Limb (tissue), 2 donors: ENCODE measurements at regions not wholly inside any gene's neighbourhood (a gene's known extent, or its start where the extent isn't known, plus 50 kb on each side); places are given as distances from the start of the nearest gene placed in this dataset.
"Not testable (repeated sequence)": the region's sequence is repeated elsewhere in the genome, so short reads cannot be mapped to it uniquely, and the experiment has no call there.

ENCODE experiments used
- DNase-seq, 2 donors: peaks; one replicate each; pipeline ENCODE4 v3.0.0-alpha.2; 2016; ENCODE audit errors: extremely low spot score in 2 of 2

GRCh38 chr2:176424746-176425145 is 155.5 kb downstream of the MTX2 start:
- no peak for DNase-seq

- no peak for DNase-seq
These were observed 158.3 kb downstream of the MTX2 start for GRCh38 chr2:176427549-176427948.

- not testable (repeated sequence) for DNase-seq
These were observed 159.8 kb downstream of the MTX2 start for GRCh38 chr2:176428944-176429469.

- no peak for DNase-seq
These were observed 163.2 kb downstream of the MTX2 start for GRCh38 chr2:176432434-176432833.

GRCh38 chr2:176435729-176436128 is 166.5 kb downstream of the MTX2 start:
- no peak for DNase-seq

- no peak for DNase-seq
These were observed 174.7 kb downstream of the MTX2 start for GRCh38 chr2:176443946-176444345.

- DNase-seq: no peak
These were observed 176.7 kb downstream of the MTX2 start for GRCh38 chr2:176445956-176446355.

GRCh38 chr2:176446718-176447414 is 177.6 kb downstream of the MTX2 start:
- no peak for DNase-seq

GRCh38 chr2:176447616-176448015 is 178.4 kb downstream of the MTX2 start:
- no peak for DNase-seq

- no peak for DNase-seq
These were observed 180.6 kb downstream of the MTX2 start for GRCh38 chr2:176449852-176450251.

GRCh38 chr2:176453784-176454183 is 184.5 kb downstream of the MTX2 start:
- DNase-seq: no peak

GRCh38 chr2:176454893-176455815 is 185.9 kb downstream of the MTX2 start:
- peak; percentile 93 for DNase-seq

GRCh38 chr2:176455816-176456291 is 186.6 kb downstream of the MTX2 start:
- DNase-seq: peak; percentile 65 to 74

- DNase-seq: no peak
These were observed 188.2 kb downstream of the MTX2 start for GRCh38 chr2:176457481-176457880.

- DNase-seq: no peak
These were observed 192.0 kb downstream of the MTX2 start for GRCh38 chr2:176461098-176461808.

GRCh38 chr2:176461809-176462670 is 192.8 kb downstream of the MTX2 start:
- no peak for DNase-seq

- DNase-seq: no peak
These were observed 194.3 kb downstream of the MTX2 start for GRCh38 chr2:176463546-176463945.

- DNase-seq: peak in 1 of 2 donors; percentile 40
These were observed 195.8 kb downstream of the MTX2 start for GRCh38 chr2:176464886-176465564.

- DNase-seq: no peak
These were observed 197.7 kb downstream of the MTX2 start for GRCh38 chr2:176466918-176467452.

GRCh38 chr2:176467595-176467994 is 198.4 kb downstream of the MTX2 start:
- no peak for DNase-seq
